Fibroblast of upper back skin (primary cell): ENCODE measurements at regions not wholly inside any gene's neighbourhood (a gene's known extent, or its start where the extent isn't known, plus 50 kb on each side); places are given as distances from the start of the nearest gene placed in this dataset.
A peak's percentile ranks its signal among the peaks of the same experiment; 100 is the strongest.

ENCODE experiments used
- DNase-seq: peaks from one replicate; pipeline ENCODE4 v3.0.0-alpha.2; 2013

DNA sequence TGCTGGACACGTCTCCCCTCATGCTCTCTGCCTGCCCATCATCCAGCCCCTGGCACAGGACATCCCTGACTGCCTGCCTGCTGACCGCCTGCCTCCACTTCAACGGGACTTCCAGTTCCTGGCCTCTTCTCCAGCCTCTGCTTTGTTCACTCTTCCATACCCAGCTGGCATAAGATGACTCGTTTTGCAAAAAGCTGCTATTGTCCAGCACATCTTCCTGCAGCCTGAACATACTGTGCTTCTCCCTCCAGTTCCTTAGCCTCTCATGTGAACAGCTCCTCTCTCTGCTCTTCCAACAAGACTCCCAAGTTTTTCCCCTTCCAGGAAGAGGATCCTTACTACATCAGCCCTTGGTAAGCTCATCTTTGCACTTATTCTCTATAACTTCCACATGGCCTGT lies 62.4 kb upstream of the SKOR2 start:
- peak; percentile 32 for DNase-seq

DNA sequence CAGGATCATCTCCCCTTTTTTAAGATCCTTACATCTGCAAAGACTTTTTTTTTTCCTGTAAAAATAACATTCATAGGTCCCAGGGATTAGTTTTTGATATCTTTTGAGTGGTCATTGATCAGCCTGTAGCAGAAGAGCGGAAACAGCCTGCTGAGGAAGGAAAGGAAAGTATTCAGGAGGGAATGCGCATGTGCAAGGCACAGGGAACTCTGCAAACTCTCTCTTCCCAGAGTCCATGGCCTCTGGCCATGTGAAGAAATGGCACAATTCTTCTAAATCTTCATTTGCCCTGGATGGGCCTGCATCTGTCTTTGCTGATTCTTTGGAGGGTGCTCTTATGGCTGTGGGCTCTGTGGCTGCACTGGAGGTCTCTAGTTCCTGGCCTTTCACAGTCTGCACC lies 60.1 kb upstream of the SKOR2 start:
- no peak for DNase-seq
